Activated CD4-positive, alpha-beta T cell treated with anti-CD3 and anti-CD28 coated beads, Interleukin-2, amount 50 U/mL, for 4 hours (primary cell): ENCODE measurements at regions not wholly inside any gene's neighbourhood (a gene's known extent, or its start where the extent isn't known, plus 50 kb on each side); places are given as distances from the start of the nearest gene placed in this dataset.
"Not testable (repeated sequence)": the region's sequence is repeated elsewhere in the genome, so short reads cannot be mapped to it uniquely, and the experiment has no call there.

Experiments used
- DNase-seq, 2 experiments: peaks; one replicate each; pipeline ENCODE4 v3.0.0-alpha.2; 2020

DNA sequence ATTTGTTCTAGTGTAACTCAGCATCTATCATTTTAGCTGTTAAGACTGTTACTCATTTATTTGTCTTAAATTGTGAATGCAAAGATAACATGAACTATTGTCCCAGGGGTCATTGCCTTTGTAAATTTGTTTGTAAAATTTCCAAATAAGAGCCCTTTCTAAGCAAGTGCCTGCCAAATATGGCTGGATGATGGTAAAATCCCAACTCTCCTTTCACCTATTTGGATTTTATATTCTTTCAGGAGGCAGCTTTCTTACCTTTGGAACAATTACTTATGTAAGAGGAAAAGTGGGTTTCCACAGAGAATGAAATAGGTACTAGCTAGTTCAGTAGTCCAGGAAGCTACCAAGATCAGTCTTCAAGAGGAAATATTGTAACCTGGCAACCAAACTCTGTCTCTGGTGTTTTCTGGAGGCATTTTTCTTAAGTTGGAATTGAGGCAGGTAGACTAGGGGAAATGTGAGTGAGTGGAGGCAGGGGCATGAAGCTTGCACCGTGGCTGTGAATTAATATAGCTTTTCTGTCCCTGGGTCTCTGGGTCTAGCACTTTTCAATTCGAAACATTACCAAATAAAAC lies 88.5 kb upstream of the XIST start:
- no peak for DNase-seq

- DNase-seq, result not testable (repeated sequence)
These were observed 85.3 kb upstream of the XIST start for GRCh38 chrX:73937843-73938242.

GRCh38 chrX:73932522-73932921 lies 80.0 kb upstream of the XIST start:
- DNase-seq, result no peak

DNA sequence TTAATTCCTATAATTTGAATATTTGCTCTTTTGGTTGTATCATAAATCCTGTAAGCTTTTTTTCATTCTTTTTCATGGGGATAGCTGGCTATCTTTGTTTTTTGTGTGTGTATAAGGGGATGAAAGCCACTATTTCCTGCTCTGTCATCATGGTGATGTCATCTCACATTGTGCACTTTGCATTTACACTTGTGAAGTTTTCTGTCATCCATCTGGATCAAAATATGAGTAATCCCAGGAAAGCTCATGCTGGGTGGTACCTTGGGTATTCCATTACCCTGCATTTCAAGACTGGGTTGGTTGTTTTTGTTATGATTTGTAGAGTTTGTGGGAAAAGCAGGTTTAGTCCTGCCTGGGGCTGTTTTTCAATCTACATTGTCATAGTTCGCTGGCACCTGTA lies 77.8 kb upstream of the XIST start:
- DNase-seq, result no peak

DNA sequence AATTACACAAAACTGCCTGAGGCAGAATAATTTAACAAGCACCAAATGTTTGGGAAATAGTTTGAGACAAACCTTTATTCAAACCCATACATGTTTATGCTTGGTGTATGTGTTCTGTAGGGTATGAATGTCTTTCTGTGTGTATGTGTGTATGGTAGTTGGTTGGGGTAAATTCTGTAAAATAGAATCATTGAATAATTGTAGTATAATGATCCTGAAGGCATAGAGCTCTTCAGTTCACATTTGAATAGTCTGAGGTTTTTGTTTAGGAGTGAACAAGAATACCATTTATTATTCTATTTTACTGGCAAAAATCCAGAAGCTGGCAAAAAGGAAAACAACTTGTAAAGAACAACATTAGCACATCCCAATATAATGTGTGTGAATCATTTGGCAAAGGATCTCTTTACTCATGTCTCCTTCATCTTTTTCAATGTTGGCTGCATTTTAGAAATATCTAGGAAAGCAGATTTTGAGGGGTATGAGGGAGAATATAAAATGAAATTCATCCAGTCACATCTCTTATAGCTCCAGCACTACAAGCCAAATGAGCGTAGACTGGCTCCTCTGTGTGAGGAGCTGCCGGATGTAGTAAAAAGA lies 70.4 kb upstream of the XIST start:
- DNase-seq, result no peak

- no peak for DNase-seq
These were observed 64.6 kb upstream of the XIST start for GRCh38 chrX:73916931-73917667.

DNA sequence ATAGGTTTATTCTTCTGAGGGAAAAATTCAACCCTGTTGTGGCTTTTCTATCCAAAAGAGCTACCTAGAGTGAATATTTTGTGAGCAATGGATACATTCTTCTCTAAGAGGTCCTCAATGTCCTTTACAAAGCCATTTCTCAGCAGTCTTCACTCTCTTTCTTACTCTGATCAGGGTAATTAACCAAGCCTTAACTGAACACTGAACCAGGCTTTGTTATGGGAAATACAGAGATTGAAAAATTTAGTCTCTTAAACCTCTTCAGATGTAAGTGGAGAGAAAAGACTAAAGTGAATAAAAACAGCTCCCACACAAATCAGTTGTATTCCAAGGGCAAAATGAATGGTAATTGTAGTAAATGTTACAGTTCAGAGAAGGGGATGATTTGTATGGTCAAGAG lies 64.0 kb upstream of the XIST start:
- DNase-seq, result no peak

DNA sequence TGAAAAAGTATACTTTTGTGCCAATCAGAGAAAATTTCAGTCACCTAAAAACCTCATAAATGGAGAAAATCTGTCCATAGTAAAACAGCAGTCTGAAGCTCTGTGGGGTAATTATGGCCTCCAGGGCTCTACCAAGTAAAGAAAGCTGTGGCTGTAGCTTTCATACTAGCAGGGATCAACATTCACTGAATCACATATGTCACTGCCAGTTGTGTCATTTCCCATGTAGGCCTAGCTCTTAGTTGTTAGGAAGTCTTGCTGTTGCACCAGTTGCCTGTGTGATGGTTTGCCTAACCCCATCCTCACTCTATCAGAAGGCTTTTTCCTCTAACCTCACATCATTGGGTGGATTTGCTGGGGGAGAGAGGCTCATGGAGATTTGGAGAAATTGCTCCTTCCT lies 62.3 kb upstream of the XIST start:
- not testable (repeated sequence) for DNase-seq

- DNase-seq, result no peak
These were observed 61.1 kb upstream of the XIST start for GRCh38 chrX:73913580-73913979.

GRCh38 chrX:73911946-73912345 lies 59.4 kb upstream of the XIST start:
- not testable (repeated sequence) for DNase-seq

- DNase-seq, result not testable (repeated sequence)
These were observed 53.3 kb upstream of the XIST start for GRCh38 chrX:73905749-73906374.

DNA sequence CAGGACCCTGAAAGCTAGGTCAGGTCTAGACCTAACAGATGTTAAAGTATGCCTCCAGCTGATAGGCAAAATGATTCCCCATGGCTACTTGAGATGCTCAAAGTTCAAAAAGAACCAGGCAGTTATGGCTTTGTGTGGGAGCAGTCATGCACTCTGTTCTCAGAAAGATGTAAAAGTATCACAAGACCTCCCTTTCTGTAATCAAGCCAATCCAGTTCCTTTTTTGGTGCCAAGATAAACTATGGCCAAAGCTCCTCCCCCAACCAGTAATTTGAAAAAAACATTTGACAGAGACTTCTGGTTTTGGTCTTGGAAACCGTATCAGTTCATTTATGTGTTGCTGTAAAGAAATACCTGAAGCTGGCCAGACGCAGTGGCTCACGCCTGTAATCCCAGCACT lies 51.4 kb upstream of the XIST start:
- DNase-seq, result no peak
